ENCODE measurements at regions not wholly inside any gene's neighbourhood (a gene's known extent, or its start where the extent isn't known, plus 50 kb on each side); places are given as distances from the start of the nearest gene placed in this dataset.

DNA sequence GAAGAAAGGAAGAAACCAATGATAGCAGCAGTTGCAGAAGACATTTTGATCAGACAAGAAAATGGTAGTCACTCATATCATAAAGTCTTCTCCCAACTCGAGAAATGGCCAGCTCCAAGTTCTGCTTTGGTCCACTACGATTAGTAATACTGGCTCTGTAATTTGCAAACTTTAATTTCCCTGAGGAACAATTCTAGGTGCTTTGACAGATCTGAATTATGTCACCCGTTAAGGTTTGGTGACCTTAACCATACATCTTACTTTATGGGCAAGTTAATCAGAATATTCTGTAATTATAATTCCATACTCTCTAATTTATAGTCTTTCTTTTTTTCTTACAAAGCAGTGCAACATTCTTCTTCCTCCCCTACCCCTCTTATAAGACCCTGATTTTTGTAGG lies 84.5 kb downstream of the RND3 start:
- TF ChIP-seq, protein P1, sequence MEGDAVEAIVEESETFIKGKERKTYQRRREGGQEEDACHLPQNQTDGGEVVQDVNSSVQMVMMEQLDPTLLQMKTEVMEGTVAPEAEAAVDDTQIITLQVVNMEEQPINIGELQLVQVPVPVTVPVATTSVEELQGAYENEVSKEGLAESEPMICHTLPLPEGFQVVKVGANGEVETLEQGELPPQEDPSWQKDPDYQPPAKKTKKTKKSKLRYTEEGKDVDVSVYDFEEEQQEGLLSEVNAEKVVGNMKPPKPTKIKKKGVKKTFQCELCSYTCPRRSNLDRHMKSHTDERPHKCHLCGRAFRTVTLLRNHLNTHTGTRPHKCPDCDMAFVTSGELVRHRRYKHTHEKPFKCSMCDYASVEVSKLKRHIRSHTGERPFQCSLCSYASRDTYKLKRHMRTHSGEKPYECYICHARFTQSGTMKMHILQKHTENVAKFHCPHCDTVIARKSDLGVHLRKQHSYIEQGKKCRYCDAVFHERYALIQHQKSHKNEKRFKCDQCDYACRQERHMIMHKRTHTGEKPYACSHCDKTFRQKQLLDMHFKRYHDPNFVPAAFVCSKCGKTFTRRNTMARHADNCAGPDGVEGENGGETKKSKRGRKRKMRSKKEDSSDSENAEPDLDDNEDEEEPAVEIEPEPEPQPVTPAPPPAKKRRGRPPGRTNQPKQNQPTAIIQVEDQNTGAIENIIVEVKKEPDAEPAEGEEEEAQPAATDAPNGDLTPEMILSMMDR (IDR thresholded peaks at IDR 0.05; ENCODE audit: extremely low read depth in 1 of 2, insufficient read depth in 1 of 2, low read depth in 1 of 2, low read length in 2 of 2), result no peak
- TF ChIP-seq FOS (IDR thresholded peaks at IDR 0.05; ENCODE audit: borderline replicate concordance, insufficient read depth, low read length) (no peak), POLR2A (IDR thresholded peaks at IDR 0.05; ENCODE audit: low read depth, low read length) (no peak)
